H1 (cell line): ENCODE measurements at regions not wholly inside any gene's neighbourhood (a gene's known extent, or its start where the extent isn't known, plus 50 kb on each side); places are given as distances from the start of the nearest gene placed in this dataset.

ENCODE experiments used
- CTCF ChIA-PET: fragments of 300-600 bp; sonication (Branson Sonifier 250); formaldehyde crosslinking; loops from one replicate; lab custom pipeline; 2021; ENCODE audit not compliant: partially characterized antibody; lab: Charles Lee
- POLR2A ChIA-PET: fragments of 300-600 bp; sonication (Branson Sonifier 250); formaldehyde crosslinking; loops from one replicate; lab custom pipeline; 2021; ENCODE audit warnings: inconsistent platforms; ENCODE audit not compliant: partially characterized antibody; lab: Charles Lee
- DNase-seq, 2 experiments: peaks; one replicate each; pipeline versions ENCODE4 v3.0.0 to v3.0.0-alpha.2; 2010 to 2022; ENCODE audit warnings: low spot score in 2 of 2, low read depth in 1 of 2, mixed read lengths in 1 of 2
- FAIRE-seq: peaks from 2 replicates; lab custom pipeline; 2011; peaks lifted over from hg19 to GRCh38; lab: Jason Lieb, UNC
- H2AFZ ChIP-seq: 2 replicates; pipeline ENCODE4 v1.8.1; 2012; ENCODE audit warnings: low read length, inconsistent platforms
- H2AK5ac ChIP-seq: 2 replicates; pipeline ENCODE4 v1.6.1; 2013; ENCODE audit warnings: low read depth, low read length
- H2BK120ac ChIP-seq: replicated peaks from 2 replicates; pipeline ENCODE3; 2013; ENCODE audit warnings: low read depth, low read length, inconsistent platforms
- H2BK12ac ChIP-seq: 2 replicates; pipeline ENCODE4 v1.6.1; 2013; ENCODE audit warnings: low read depth, low read length
- H2BK15ac ChIP-seq: 2 replicates; pipeline ENCODE4 v1.6.1; 2013; ENCODE audit warnings: low read length
- H2BK20ac ChIP-seq: 2 replicates; pipeline ENCODE4 v1.6.1; 2013; ENCODE audit warnings: low read length
- H2BK5ac ChIP-seq: 2 replicates; pipeline ENCODE4 v1.6.1; 2013; ENCODE audit warnings: low read depth, low read length
- H3K14ac ChIP-seq: 2 replicates; pipeline ENCODE4 v1.6.1; 2013; ENCODE audit warnings: inconsistent platforms; ENCODE audit not compliant: insufficient read length
- H3K18ac ChIP-seq: 2 replicates; pipeline ENCODE4 v1.6.1; 2013; ENCODE audit warnings: low read length; ENCODE audit errors: extremely low read depth
- H3K23ac ChIP-seq: 2 replicates; pipeline ENCODE4 v1.6.1; 2013; ENCODE audit warnings: inconsistent platforms; ENCODE audit not compliant: insufficient read length
- H3K23me2 ChIP-seq: 2 replicates; pipeline ENCODE4 v1.6.1; 2013; ENCODE audit warnings: low read depth, low read length
- H3K27ac ChIP-seq: 2 replicates; pipeline ENCODE4 v1.6.1; 2011; ENCODE audit warnings: low read depth, low read length, inconsistent platforms
- H3K27me3 ChIP-seq, 4 experiments: replicated peaks in 1 of 4; 1 replicate in 1 of 4; 2 replicates in 3 of 4; pipeline versions ENCODE4 v1.6.1 to v1.8.1; 2011 to 2013; ENCODE audit warnings: low read length in 3 of 4, mild to moderate bottlenecking in 3 of 4, inconsistent platforms in 2 of 4, mixed read lengths in 2 of 4, moderate library complexity in 1 of 4; ENCODE audit not compliant: control insufficient read depth in 3 of 4, insufficient read depth in 3 of 4; ENCODE audit errors: extremely low read depth in 1 of 4
- H3K36me3 ChIP-seq, 4 experiments: 2 replicates each; pipeline versions ENCODE4 v1.6.1 to v1.8.1; 2011 to 2013; ENCODE audit warnings: mild to moderate bottlenecking in 4 of 4, low read length in 3 of 4, moderate library complexity in 2 of 4, control low read depth in 1 of 4, inconsistent platforms in 1 of 4; ENCODE audit not compliant: insufficient read depth in 4 of 4, control insufficient read depth in 2 of 4
- H3K4ac ChIP-seq: replicated peaks from 2 replicates; pipeline ENCODE3; 2013; ENCODE audit warnings: low read length, low read depth, mixed read lengths, inconsistent platforms; ENCODE audit not compliant: insufficient read length
- H3K4me1 ChIP-seq, 4 experiments: replicated peaks in 1 of 4; 1 replicate in 1 of 4; 2 replicates in 3 of 4; pipeline versions ENCODE4 v1.6.1 to v1.8.1; 2011 to 2013; ENCODE audit warnings: low read length in 3 of 4, inconsistent platforms in 2 of 4, mixed read lengths in 1 of 4; ENCODE audit not compliant: insufficient read depth in 4 of 4, control insufficient read depth in 3 of 4
- H3K4me2 ChIP-seq, 2 experiments: 2 replicates each; pipeline versions ENCODE4 v1.6.1 to v1.8.1; 2011 to 2013; ENCODE audit warnings: low read depth in 2 of 2, low read length in 2 of 2, control low read depth in 1 of 2, inconsistent platforms in 1 of 2, mild to moderate bottlenecking in 1 of 2; ENCODE audit not compliant: insufficient read depth in 1 of 2
- H3K4me3 ChIP-seq, 4 experiments: fragments of 200-600, 300-600 bp in 1 of 4; sonication (generic), shearing (Covaris generic), sonication (Bioruptor Twin) in 1 of 4; 2 replicates each; pipeline versions ENCODE4 v1.5.1 to v1.8.1; 2011 to 2016; ENCODE audit warnings: low read length in 4 of 4, low read depth in 3 of 4, control low read depth in 2 of 4, inconsistent platforms in 2 of 4, mild to moderate bottlenecking in 2 of 4, mixed read lengths in 1 of 4, moderate library complexity in 1 of 4; ENCODE audit not compliant: insufficient read depth in 2 of 4; ENCODE audit errors: extremely low read depth in 1 of 4
- H3K56ac ChIP-seq: replicated peaks from 2 replicates; pipeline ENCODE3; 2013; ENCODE audit warnings: low read depth, mild to moderate bottlenecking, mixed read lengths, low read length, inconsistent platforms; ENCODE audit not compliant: insufficient read length
- H3K79me1 ChIP-seq: 2 replicates; pipeline ENCODE4 v1.6.1; 2013; ENCODE audit warnings: low read depth, low read length, control low read depth
- H3K79me2 ChIP-seq, 2 experiments: 2 replicates each; pipeline versions ENCODE4 v1.6.1 to v1.8.1; 2012 to 2013; ENCODE audit warnings: low read length in 2 of 2, mild to moderate bottlenecking in 2 of 2, inconsistent platforms in 1 of 2; ENCODE audit not compliant: insufficient read depth in 2 of 2, control insufficient read depth in 1 of 2
- H3K9ac ChIP-seq, 4 experiments: replicated peaks in 1 of 4; 1 replicate in 1 of 4; 2 replicates in 3 of 4; pipeline versions ENCODE4 v1.6.1 to v1.8.1; 2011 to 2013; ENCODE audit warnings: low read depth in 3 of 4, low read length in 3 of 4, control low read depth in 2 of 4, mild to moderate bottlenecking in 2 of 4, moderate library complexity in 2 of 4, inconsistent platforms in 1 of 4; ENCODE audit errors: extremely low read depth in 1 of 4
- H3K9me3 ChIP-seq, 2 experiments: 2 replicates each; pipeline versions ENCODE4 v1.6.1 to v1.8.1; 2012 to 2013; ENCODE audit warnings: mild to moderate bottlenecking in 2 of 2, moderate library complexity in 2 of 2, control low read depth in 1 of 2, inconsistent platforms in 1 of 2, low read depth in 1 of 2, low read length in 1 of 2, mixed read lengths in 1 of 2; ENCODE audit not compliant: insufficient read depth in 2 of 2
- H4K20me1 ChIP-seq, 2 experiments: replicated peaks in 1 of 2; 2 replicates each; pipeline versions ENCODE3 to v1.8.1; 2011 to 2013; ENCODE audit warnings: inconsistent platforms in 2 of 2, low read length in 2 of 2, mild to moderate bottlenecking in 1 of 2; ENCODE audit not compliant: insufficient read depth in 2 of 2, control insufficient read depth in 1 of 2
- H4K5ac ChIP-seq: 2 replicates; pipeline ENCODE4 v1.6.1; 2013; ENCODE audit warnings: low read length, low read depth, mixed read lengths, inconsistent platforms; ENCODE audit not compliant: insufficient read length
- H4K8ac ChIP-seq: 2 replicates; pipeline ENCODE4 v1.8.0; 2013; ENCODE audit warnings: mild to moderate bottlenecking, moderate library complexity, low read length, inconsistent platforms; ENCODE audit not compliant: insufficient read depth; ENCODE audit errors: extremely low read depth
- H4K91ac ChIP-seq: replicated peaks from 2 replicates; pipeline ENCODE3; 2013; ENCODE audit warnings: low read length, mixed read lengths, inconsistent platforms; ENCODE audit not compliant: insufficient read length
- BACH1 ChIP-seq: IDR thresholded peaks from 2 replicates; pipeline ENCODE4 v1.6.1; 2012; ENCODE audit warnings: low read length, improper control_type of control experiment
- BCL11A ChIP-seq, 2 experiments: IDR thresholded peaks; one replicate each; pipeline ENCODE4 v1.6.1; 2011; ENCODE audit warnings: low read depth in 2 of 2, low read length in 2 of 2, mild to moderate bottlenecking in 2 of 2
- CEBPB ChIP-seq: IDR thresholded peaks from 2 replicates; pipeline ENCODE4 v1.6.1; 2012; ENCODE audit warnings: low read depth, low read length
- CHD2 ChIP-seq: IDR thresholded peaks from 2 replicates; pipeline ENCODE4 v1.6.1; 2012; ENCODE audit warnings: low read length, improper control_type of control experiment
- EGR1 ChIP-seq: IDR thresholded peaks from 2 replicates; pipeline ENCODE4 v1.6.1; 2011; ENCODE audit warnings: low read depth, low read length, borderline replicate concordance
- EP300 ChIP-seq, 2 experiments: IDR thresholded peaks; 1 replicate in 1 of 2; 2 replicates in 1 of 2; pipeline ENCODE4 v1.6.1; 2011 to 2012; ENCODE audit warnings: low read depth in 2 of 2, low read length in 2 of 2, mild to moderate bottlenecking in 2 of 2, borderline replicate concordance in 1 of 2, inconsistent platforms in 1 of 2, moderate library complexity in 1 of 2
- KDM4A ChIP-seq: IDR thresholded peaks from one replicate; pipeline ENCODE4 v1.7.1; 2012; ENCODE audit warnings: low read depth, mild to moderate bottlenecking, moderate library complexity, low read length, inconsistent platforms; ENCODE audit not compliant: severe bottlenecking
- NANOG ChIP-seq: IDR thresholded peaks from 2 replicates; pipeline ENCODE4 v1.6.1; 2011; ENCODE audit warnings: low read length, low read depth, mild to moderate bottlenecking, inconsistent platforms; ENCODE audit not compliant: insufficient read depth, poor library complexity, severe bottlenecking
- RNF2 ChIP-seq: fragments of 200-900, 300-1000 bp; sonication (generic); IDR thresholded peaks from 2 replicates; pipeline ENCODE4 v1.7.1; 2016; ENCODE audit warnings: borderline replicate concordance, low read depth, mild to moderate bottlenecking, antibody characterized with exemption, low read length; ENCODE audit not compliant: poor library complexity, severe bottlenecking; ENCODE audit errors: missing control alignments
- SAP30 ChIP-seq: fragments of 300-600 bp; sonication (generic); IDR thresholded peaks from 2 replicates; pipeline ENCODE4 v1.7.1; 2012; ENCODE audit warnings: low read length, moderate library complexity, mild to moderate bottlenecking, inconsistent platforms; ENCODE audit not compliant: insufficient read depth, insufficient replicate concordance
- TEAD4 ChIP-seq: IDR thresholded peaks from 2 replicates; pipeline ENCODE4 v1.6.1; 2012; ENCODE audit warnings: low read depth, low read length, inconsistent platforms, mixed read lengths
- WGBS, 2 experiments: shearing (Covaris generic) in 1 of 2; methylation state at CpG; one replicate each; pipeline versions ENCODE4 v1.1.6 to v1.1.7; 2013 to 2015; ENCODE audit warnings: low lambda C conversion rate in 2 of 2, mixed read lengths in 2 of 2, inconsistent platforms in 1 of 2, low coverage in 1 of 2, missing lambda C conversion rate in 1 of 2; ENCODE audit not compliant: insufficient replicate concordance in 2 of 2, insufficient coverage in 1 of 2, insufficient read length in 1 of 2; ENCODE audit errors: extremely low coverage in 1 of 2, missing lambda C conversion rate in 1 of 2; 5-methylcytosine and 5-hydroxymethylcytosine counted together
- TF ChIP-seq, protein P1 (sequence below): IDR thresholded peaks from 2 replicates; pipeline ENCODE4 v1.6.1; 2012; ENCODE audit warnings: inconsistent platforms

DNA sequence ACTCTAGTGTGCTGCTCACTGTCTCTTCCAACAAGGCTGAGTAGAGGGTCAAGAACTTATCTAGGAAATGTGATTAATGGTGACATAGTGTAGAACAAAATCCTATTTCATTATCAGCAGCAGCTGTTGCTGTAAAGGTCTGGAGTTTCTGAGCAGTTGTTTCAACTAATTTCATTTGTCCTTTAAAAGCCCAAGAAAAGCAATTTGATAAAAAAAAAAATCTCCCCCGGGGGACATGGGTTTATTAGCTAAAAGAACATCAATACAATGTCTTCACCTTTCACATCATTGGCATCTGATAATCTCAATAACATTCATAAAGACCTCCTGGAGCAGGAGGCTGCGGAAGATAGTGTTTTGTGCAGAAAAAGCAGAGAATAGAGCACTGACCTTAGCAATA, 468.1 kb downstream of the KCTD16 start:
- Histone ChIP-seq H3K79me1 (no peaks in the 10 kb centered on the region), H3K36me3 (no peaks in the 10 kb centered on the region), H3K27me3 (no peaks in the 10 kb centered on the region), H2BK12ac (no peak overlapping the region), H4K5ac (no peak overlapping the region), H2BK15ac (no peak overlapping the region), H3K23me2 (no peaks in the 10 kb centered on the region), H2BK5ac (no peak overlapping the region)
- POLR2A ChIA-PET = no interaction called here
- DNase-seq (no peak), FAIRE-seq (no peak)
- 90% methylated on average over 2 of the region's 2 CpGs; no CpG with 5 or more reads in 1 of the 2 experiments for WGBS, 2 experiments
- TF ChIP-seq CEBPB = no peak
- no peak for TF ChIP-seq TEAD4
- TF ChIP-seq, protein P1, sequence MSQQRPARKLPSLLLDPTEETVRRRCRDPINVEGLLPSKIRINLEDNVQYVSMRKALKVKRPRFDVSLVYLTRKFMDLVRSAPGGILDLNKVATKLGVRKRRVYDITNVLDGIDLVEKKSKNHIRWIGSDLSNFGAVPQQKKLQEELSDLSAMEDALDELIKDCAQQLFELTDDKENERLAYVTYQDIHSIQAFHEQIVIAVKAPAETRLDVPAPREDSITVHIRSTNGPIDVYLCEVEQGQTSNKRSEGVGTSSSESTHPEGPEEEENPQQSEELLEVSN = no peak
- no peak for TF ChIP-seq NANOG
- no peak for TF ChIP-seq EP300 (IDR thresholded peaks at IDR 0.05; ENCODE audit: borderline replicate concordance in 1 of 2, low read depth in 2 of 2, low read length in 2 of 2)
- TF ChIP-seq BCL11A (IDR thresholded peaks at IDR 0.05; ENCODE audit: low read depth in 2 of 2, low read length in 2 of 2) = no peak
- no peak for TF ChIP-seq CHD2
- no peak for TF ChIP-seq BACH1
- TF ChIP-seq SAP30 = no peak
- TF ChIP-seq EGR1 = no peak
- no peak for TF ChIP-seq KDM4A
- TF ChIP-seq RNF2 = no peak
- TF ChIP-seq, all 59 proteins: peak for 0
- H4K8ac ChIP-seq = no peak overlapping the region
- H4K20me1 ChIP-seq = no peaks in the 10 kb centered on the region
- no peak overlapping the region for H3K18ac ChIP-seq
- no peak overlapping the region for H3K4me2 ChIP-seq
- no peak overlapping the region for H2BK20ac ChIP-seq
- CTCF ChIA-PET = interaction anchor here (0.6 to 0.7 kb wide), 2 partner anchors 280 to 1352 kb away, joined by 3 to 4 read pairs; no protein-coding TSS in a partner anchor
- H3K4me3 ChIP-seq = no peak overlapping the region
- no peak overlapping the region for H3K14ac ChIP-seq
- no peak overlapping the region for H3K23ac ChIP-seq
- H2AK5ac ChIP-seq = no peak overlapping the region
- H3K56ac ChIP-seq = no peak overlapping the region
- no peaks in the 10 kb centered on the region for H3K79me2 ChIP-seq
- H3K27ac ChIP-seq = no peak overlapping the region
- H4K91ac ChIP-seq = no peak overlapping the region
- no peak overlapping the region for H2BK120ac ChIP-seq
- no peak overlapping the region for H3K4ac ChIP-seq
- no peak overlapping the region for H3K9ac ChIP-seq
- no peak overlapping the region for H2AFZ ChIP-seq
- H3K4me1 ChIP-seq = no peaks in the 10 kb centered on the region
- H3K9me3 ChIP-seq = no peaks in the 10 kb centered on the region; a peak in 1 of 4 replicates
